Parathyroid adenoma (tissue), 2 donors: ENCODE measurements at regions not wholly inside any gene's neighbourhood (a gene's known extent, or its start where the extent isn't known, plus 50 kb on each side); places are given as distances from the start of the nearest gene placed in this dataset.

ENCODE experiments used
- H2AFZ ChIP-seq: fragments of 300-600 bp; sonication (generic); one replicate; pipeline ENCODE4 v1.7.0; 2017; ENCODE audit warnings: antibody characterized with exemption, mild to moderate bottlenecking
- H3K27ac ChIP-seq: fragments of 300-600 bp; sonication (generic); one replicate; pipeline ENCODE4 v1.7.0; 2017
- H3K27me3 ChIP-seq: fragments of 300-600 bp; sonication (generic); one replicate; pipeline ENCODE4 v1.7.0; 2017; ENCODE audit warnings: low read length; ENCODE audit not compliant: control insufficient read depth, insufficient read depth
- H3K36me3 ChIP-seq: fragments of 300-600 bp; sonication (generic); one replicate; pipeline ENCODE4 v1.7.0; 2017; ENCODE audit warnings: low read length; ENCODE audit not compliant: control insufficient read depth, insufficient read depth
- H3K4me1 ChIP-seq: fragments of 300-600 bp; sonication (generic); one replicate; pipeline ENCODE4 v1.7.0; 2017; ENCODE audit warnings: control low read depth
- H3K4me2 ChIP-seq: fragments of 300-600 bp; sonication (generic); one replicate; pipeline ENCODE4 v1.7.0; 2017; ENCODE audit warnings: low read length
- H3K4me3 ChIP-seq: fragments of 300-600 bp; sonication (generic); one replicate; pipeline ENCODE4 v1.7.0; 2017; ENCODE audit warnings: low read depth, low read length
- H3K79me2 ChIP-seq: fragments of 300-600 bp; sonication (generic); one replicate; pipeline ENCODE4 v1.7.0; 2017; ENCODE audit warnings: control low read depth
- H3K9ac ChIP-seq: fragments of 300-600 bp; sonication (generic); one replicate; pipeline ENCODE4 v1.7.0; 2017; ENCODE audit warnings: mild to moderate bottlenecking
- H3K9me3 ChIP-seq: fragments of 300-600 bp; sonication (generic); one replicate; pipeline ENCODE4 v1.7.0; 2017; ENCODE audit warnings: low read length; ENCODE audit not compliant: control insufficient read depth
- TF ChIP-seq, protein P1 (sequence below): fragments of 300-600 bp; sonication (generic); IDR thresholded peaks from one replicate; pipeline ENCODE4 v1.7.0; 2017; ENCODE audit warnings: antibody characterized with exemption, mild to moderate bottlenecking
- donor health status: primary hyperparathyroidism.

GRCh38 chr14:51180577-51180976, 59.5 kb upstream of the TMX1 start:
- TF ChIP-seq, protein P1, sequence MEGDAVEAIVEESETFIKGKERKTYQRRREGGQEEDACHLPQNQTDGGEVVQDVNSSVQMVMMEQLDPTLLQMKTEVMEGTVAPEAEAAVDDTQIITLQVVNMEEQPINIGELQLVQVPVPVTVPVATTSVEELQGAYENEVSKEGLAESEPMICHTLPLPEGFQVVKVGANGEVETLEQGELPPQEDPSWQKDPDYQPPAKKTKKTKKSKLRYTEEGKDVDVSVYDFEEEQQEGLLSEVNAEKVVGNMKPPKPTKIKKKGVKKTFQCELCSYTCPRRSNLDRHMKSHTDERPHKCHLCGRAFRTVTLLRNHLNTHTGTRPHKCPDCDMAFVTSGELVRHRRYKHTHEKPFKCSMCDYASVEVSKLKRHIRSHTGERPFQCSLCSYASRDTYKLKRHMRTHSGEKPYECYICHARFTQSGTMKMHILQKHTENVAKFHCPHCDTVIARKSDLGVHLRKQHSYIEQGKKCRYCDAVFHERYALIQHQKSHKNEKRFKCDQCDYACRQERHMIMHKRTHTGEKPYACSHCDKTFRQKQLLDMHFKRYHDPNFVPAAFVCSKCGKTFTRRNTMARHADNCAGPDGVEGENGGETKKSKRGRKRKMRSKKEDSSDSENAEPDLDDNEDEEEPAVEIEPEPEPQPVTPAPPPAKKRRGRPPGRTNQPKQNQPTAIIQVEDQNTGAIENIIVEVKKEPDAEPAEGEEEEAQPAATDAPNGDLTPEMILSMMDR: no peak
- Histone ChIP-seq H3K79me2 (no peaks in the 10 kb centered on the region), H3K27ac (no peak overlapping the region)

DNA sequence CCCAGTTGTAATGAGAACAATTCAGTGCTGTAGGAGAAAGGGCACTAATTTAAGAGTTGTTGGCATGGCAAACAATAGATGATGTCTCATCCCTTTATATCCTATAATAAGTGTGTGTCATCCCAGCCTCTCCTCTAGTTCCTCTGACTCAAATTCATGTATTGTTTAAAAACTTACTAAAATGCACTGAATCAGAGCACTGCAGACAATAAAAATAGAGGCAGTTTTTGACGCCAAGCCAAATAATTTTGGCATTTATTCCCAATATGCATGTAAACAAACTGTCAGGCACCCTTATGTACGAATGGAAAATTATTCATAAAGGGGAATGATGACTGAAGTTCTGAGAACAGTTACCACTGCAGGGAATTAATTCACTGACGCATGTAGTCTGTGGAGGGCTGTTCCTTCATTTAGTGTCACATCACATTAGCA, 57.9 kb upstream of the TMX1 start:
- H3K36me3 ChIP-seq: no peaks in the 10 kb centered on the region
- no peak overlapping the region for H2AFZ ChIP-seq
- no peak overlapping the region for H3K4me2 ChIP-seq
- no peak overlapping the region for H3K4me3 ChIP-seq
- H3K79me2 ChIP-seq: no peaks in the 10 kb centered on the region
- H3K9me3 ChIP-seq: no peaks in the 10 kb centered on the region
- no peaks in the 10 kb centered on the region for H3K4me1 ChIP-seq
- no peaks in the 10 kb centered on the region for H3K27me3 ChIP-seq
- no peak overlapping the region for H3K9ac ChIP-seq
- no peak overlapping the region for H3K27ac ChIP-seq
- TF ChIP-seq, protein P1: no peak

More at GRCh38 chr14:51180577-51180976, 59.5 kb upstream of the TMX1 start:
- Histone ChIP-seq H3K4me2 (no peak overlapping the region), H3K9me3 (no peaks in the 10 kb centered on the region), H3K4me3 (no peak overlapping the region), H3K27me3 (no peaks in the 10 kb centered on the region), H2AFZ (no peak overlapping the region), H3K4me1 (no peaks in the 10 kb centered on the region), H3K9ac (no peak overlapping the region), H3K36me3 (no peaks in the 10 kb centered on the region)

DNA sequence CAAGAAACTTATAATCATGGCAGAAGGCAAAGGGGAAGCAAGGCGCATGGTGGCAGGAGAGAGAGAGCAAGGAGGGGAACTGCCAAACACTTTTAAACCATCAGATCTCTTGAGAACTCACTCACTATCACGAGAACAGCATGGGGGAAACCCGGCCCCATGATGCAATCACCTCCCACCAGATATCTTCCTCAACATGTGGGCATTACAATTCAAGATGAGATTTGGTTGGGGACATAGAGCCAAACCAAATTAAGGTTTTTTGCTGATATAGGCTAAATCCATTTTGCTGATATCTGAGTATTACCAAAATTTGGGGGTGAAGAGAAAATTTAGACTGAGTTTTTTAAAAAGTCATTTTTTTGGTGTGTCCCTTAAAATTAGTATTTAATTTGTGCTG, 54.9 kb upstream of the TMX1 start:
- Histone ChIP-seq H3K9me3 (no peaks in the 10 kb centered on the region), H3K4me3 (no peak overlapping the region), H2AFZ (no peak overlapping the region), H3K36me3 (no peaks in the 10 kb centered on the region), H3K4me1 (no peaks in the 10 kb centered on the region), H3K27ac (no peak overlapping the region), H3K79me2 (no peaks in the 10 kb centered on the region), H3K9ac (no peak overlapping the region), H3K27me3 (no peaks in the 10 kb centered on the region), H3K4me2 (no peak overlapping the region)
- TF ChIP-seq, protein P1: no peak

DNA sequence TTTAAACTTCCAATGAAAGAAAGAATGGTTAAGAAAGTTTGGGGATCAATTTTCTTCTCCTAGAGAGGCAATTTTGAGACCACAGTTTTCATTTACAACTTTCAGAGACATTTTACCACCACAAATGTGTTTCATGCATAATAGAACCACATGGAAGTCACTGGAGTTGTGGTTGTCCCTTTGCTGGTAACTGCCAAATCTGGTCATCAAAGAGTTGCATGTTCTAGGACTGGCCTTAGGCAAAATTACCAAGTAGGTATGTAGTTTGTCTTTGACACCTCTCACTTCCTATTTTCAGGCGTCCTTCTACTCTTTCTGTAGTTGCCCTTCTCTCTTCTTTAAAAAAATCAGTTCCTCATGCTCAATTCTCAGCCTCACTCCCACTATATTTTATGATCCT, 54.3 kb upstream of the TMX1 start:
- Histone ChIP-seq H3K9me3 (no peaks in the 10 kb centered on the region), H3K27me3 (no peaks in the 10 kb centered on the region), H3K9ac (no peak overlapping the region), H3K4me2 (no peak overlapping the region), H3K27ac (no peak overlapping the region), H2AFZ (no peak overlapping the region), H3K79me2 (no peaks in the 10 kb centered on the region), H3K36me3 (no peaks in the 10 kb centered on the region), H3K4me1 (no peaks in the 10 kb centered on the region), H3K4me3 (no peak overlapping the region)
- TF ChIP-seq, protein P1: no peak

- H3K9ac ChIP-seq: no peak overlapping the region
- TF ChIP-seq, protein P1: no peak
- H3K27me3 ChIP-seq: no peaks in the 10 kb centered on the region
- no peaks in the 10 kb centered on the region for H3K9me3 ChIP-seq
- no peaks in the 10 kb centered on the region for H3K4me1 ChIP-seq
- H3K79me2 ChIP-seq: no peaks in the 10 kb centered on the region
- no peak overlapping the region for H3K4me2 ChIP-seq
- H3K36me3 ChIP-seq: no peaks in the 10 kb centered on the region
- no peak overlapping the region for H2AFZ ChIP-seq
- no peak overlapping the region for H3K4me3 ChIP-seq
- no peak overlapping the region for H3K27ac ChIP-seq
Observed at GRCh38 chr14:51188566-51189185, 51.4 kb upstream of the TMX1 start.
